Osteocyte (in vitro differentiated cells): ENCODE measurements at regions not wholly inside any gene's neighbourhood (a gene's known extent, or its start where the extent isn't known, plus 50 kb on each side); places are given as distances from the start of the nearest gene placed in this dataset.

Source experiments
- DNase-seq: peaks from one replicate; pipeline ENCODE4 v3.0.0; 2021; ENCODE audit warnings: mixed read lengths; ENCODE audit not compliant: unreplicated experiment; ENCODE audit errors: extremely low spot score
- H3K27ac Mint-ChIP-seq: one replicate; pipeline ENCODE4 v1.8.0; 2021; ENCODE audit warnings: mild to moderate bottlenecking, mixed read lengths; ENCODE audit not compliant: unreplicated experiment
- H3K27me3 Mint-ChIP-seq: one replicate; pipeline ENCODE4 v1.8.0; 2021; ENCODE audit warnings: mixed read lengths; ENCODE audit not compliant: unreplicated experiment
- H3K36me3 Mint-ChIP-seq: one replicate; pipeline ENCODE4 v1.8.0; 2021; ENCODE audit warnings: mixed read lengths; ENCODE audit not compliant: unreplicated experiment
- H3K4me1 Mint-ChIP-seq: one replicate; pipeline ENCODE4 v1.8.0; 2021; ENCODE audit warnings: mixed read lengths; ENCODE audit not compliant: unreplicated experiment
- H3K4me3 Mint-ChIP-seq: one replicate; pipeline ENCODE4 v1.8.0; 2021; ENCODE audit warnings: mild to moderate bottlenecking, moderate library complexity, mixed read lengths; ENCODE audit not compliant: unreplicated experiment
- H3K9me3 Mint-ChIP-seq: one replicate; pipeline ENCODE4 v1.8.0; 2021; ENCODE audit warnings: mixed read lengths; ENCODE audit not compliant: unreplicated experiment
- CTCF ChIP-seq: fragments of 200-600 bp; sonication (generic); IDR thresholded peaks from 2 replicates; pipeline ENCODE4 v1.5.0; 2021; ENCODE audit warnings: antibody characterized with exemption, mild to moderate bottlenecking, moderate library complexity

- Mint-ChIP-seq H3K27me3 (peaks cover 7% of the 10 kb centered on the region), H3K27ac (no peak overlapping the region), H3K4me1 (no peaks in the 10 kb centered on the region), H3K36me3 (no peaks in the 10 kb centered on the region), H3K4me3 (no peak overlapping the region), H3K9me3 (no peaks in the 10 kb centered on the region)
- TF ChIP-seq CTCF: no peak
- peak; percentile 76 for DNase-seq
Measured at GRCh38 chr1:36562181-36562685, 79.5 kb upstream of the CSF3R start.

- Mint-ChIP-seq H3K27ac (no peak overlapping the region), H3K9me3 (no peaks in the 10 kb centered on the region), H3K4me1 (no peaks in the 10 kb centered on the region), H3K27me3 (peaks cover 7% of the 10 kb centered on the region), H3K4me3 (no peak overlapping the region), H3K36me3 (no peaks in the 10 kb centered on the region)
- DNase-seq: peak; percentile 62
- no peak for TF ChIP-seq CTCF
Measured at GRCh38 chr1:36561361-36561724, 78.6 kb upstream of the CSF3R start.

- peaks cover 7% of the 10 kb centered on the region for H3K27me3 Mint-ChIP-seq
- DNase-seq: peak; percentile 73
- H3K9me3 Mint-ChIP-seq: no peaks in the 10 kb centered on the region
- H3K36me3 Mint-ChIP-seq: no peaks in the 10 kb centered on the region
- no peak overlapping the region for H3K27ac Mint-ChIP-seq
- H3K4me3 Mint-ChIP-seq: no peak overlapping the region
- no peak for TF ChIP-seq CTCF
- H3K4me1 Mint-ChIP-seq: no peaks in the 10 kb centered on the region
Measured at GRCh38 chr1:36560621-36561360, 78.1 kb upstream of the CSF3R start.

- Mint-ChIP-seq H3K9me3 (no peaks in the 10 kb centered on the region), H3K4me3 (no peak overlapping the region), H3K36me3 (no peaks in the 10 kb centered on the region), H3K27ac (no peak overlapping the region), H3K4me1 (no peaks in the 10 kb centered on the region), H3K27me3 (peaks cover 10% of the 10 kb centered on the region)
- DNase-seq: peak; percentile 63
- TF ChIP-seq CTCF: no peak
Measured at GRCh38 chr1:36560177-36560576, 77.5 kb upstream of the CSF3R start.

GRCh38 chr1:36559061-36559460 lies 76.3 kb upstream of the CSF3R start:
- no peaks in the 10 kb centered on the region for H3K36me3 Mint-ChIP-seq
- TF ChIP-seq CTCF: no peak
- peaks cover 19% of the 10 kb centered on the region for H3K27me3 Mint-ChIP-seq
- no peak overlapping the region for H3K4me3 Mint-ChIP-seq
- no peak for DNase-seq
- H3K4me1 Mint-ChIP-seq: no peaks in the 10 kb centered on the region
- H3K9me3 Mint-ChIP-seq: no peaks in the 10 kb centered on the region
- no peak overlapping the region for H3K27ac Mint-ChIP-seq
